MM.1S (cell line): ENCODE measurements at regions not wholly inside any gene's neighbourhood (a gene's known extent, or its start where the extent isn't known, plus 50 kb on each side); places are given as distances from the start of the nearest gene placed in this dataset.

Experiments
- DNase-seq: peaks from one replicate; pipeline ENCODE4 v3.0.0-alpha.2; 2015
- H2AFZ ChIP-seq: fragments of 300-600 bp; sonication (generic); 2 replicates; pipeline ENCODE4 v1.6.0; 2016; ENCODE audit warnings: antibody characterized with exemption, low read length
- H3F3A ChIP-seq: fragments of 300-600 bp; sonication (generic); 2 replicates; pipeline ENCODE4 v1.6.1; 2016; ENCODE audit warnings: mild to moderate bottlenecking, antibody characterized with exemption, low read length, moderate library complexity, mixed read lengths; ENCODE audit not compliant: insufficient read depth
- H3K27ac ChIP-seq: fragments of 300-600 bp; sonication (generic); 2 replicates; pipeline ENCODE4 v1.5.1; 2016; ENCODE audit warnings: mild to moderate bottlenecking, low read length
- H3K27me3 ChIP-seq: fragments of 300-600 bp; sonication (generic); replicated peaks from 2 replicates; pipeline ENCODE4 v1.6.0; 2016; ENCODE audit warnings: low read length; ENCODE audit not compliant: insufficient read depth
- H3K36me3 ChIP-seq: fragments of 300-600 bp; sonication (generic); replicated peaks from 2 replicates; pipeline ENCODE4 v1.6.1; 2016; ENCODE audit warnings: mild to moderate bottlenecking, low read length, mixed read lengths; ENCODE audit not compliant: insufficient read depth
- H3K4me1 ChIP-seq: fragments of 300-600 bp; sonication (generic); 2 replicates; pipeline ENCODE4 v1.6.1; 2016; ENCODE audit warnings: low read length, mixed read lengths
- H3K4me2 ChIP-seq: fragments of 300-600 bp; sonication (generic); 2 replicates; pipeline ENCODE4 v1.6.0; 2016; ENCODE audit warnings: low read depth, low read length
- H3K4me3 ChIP-seq: fragments of 300-600 bp; sonication (generic); 2 replicates; pipeline ENCODE4 v1.5.1; 2016; ENCODE audit warnings: low read length, mixed read lengths
- H3K79me2 ChIP-seq: fragments of 300-600 bp; sonication (generic); 2 replicates; pipeline ENCODE4 v1.6.1; 2016; ENCODE audit warnings: mixed run types, low read length, mixed read lengths
- H3K9ac ChIP-seq: fragments of 300-600 bp; sonication (generic); 2 replicates; pipeline ENCODE4 v1.6.1; 2016; ENCODE audit warnings: low read length, mixed read lengths
- H3K9me2 ChIP-seq: fragments of 300-600 bp; sonication (generic); replicated peaks from 2 replicates; pipeline ENCODE4 v1.6.1; 2016; ENCODE audit warnings: mild to moderate bottlenecking, low read length, mixed read lengths; ENCODE audit not compliant: insufficient read depth
- H3K9me3 ChIP-seq: fragments of 300-600 bp; sonication (generic); replicated peaks from 2 replicates; pipeline ENCODE4 v1.6.1; 2016; ENCODE audit warnings: mild to moderate bottlenecking, low read length, mixed read lengths; ENCODE audit not compliant: insufficient read depth
- H4K20me1 ChIP-seq: fragments of 300-600 bp; sonication (generic); 2 replicates; pipeline ENCODE4 v1.6.1; 2016; ENCODE audit warnings: mild to moderate bottlenecking, low read length, moderate library complexity, mixed read lengths; ENCODE audit not compliant: insufficient read depth
- EZH2 ChIP-seq: fragments of 300-600 bp; sonication (generic); optimal IDR thresholded peaks from 2 replicates; pipeline ENCODE3; 2017; ENCODE audit warnings: low read depth, mild to moderate bottlenecking, antibody characterized with exemption, low read length, mixed read lengths
- EZH2phosphoT487 ChIP-seq: fragments of 300-600 bp; sonication (generic); IDR thresholded peaks from 2 replicates; pipeline ENCODE4 v1.6.1; 2018; ENCODE audit warnings: antibody characterized with exemption, low read length
- TF ChIP-seq, protein P1 (sequence below): fragments of 300-600 bp; sonication (generic); IDR thresholded peaks from 2 replicates; pipeline ENCODE4 v1.5.1; 2016; ENCODE audit warnings: antibody characterized with exemption, low read length, mixed read lengths

DNA sequence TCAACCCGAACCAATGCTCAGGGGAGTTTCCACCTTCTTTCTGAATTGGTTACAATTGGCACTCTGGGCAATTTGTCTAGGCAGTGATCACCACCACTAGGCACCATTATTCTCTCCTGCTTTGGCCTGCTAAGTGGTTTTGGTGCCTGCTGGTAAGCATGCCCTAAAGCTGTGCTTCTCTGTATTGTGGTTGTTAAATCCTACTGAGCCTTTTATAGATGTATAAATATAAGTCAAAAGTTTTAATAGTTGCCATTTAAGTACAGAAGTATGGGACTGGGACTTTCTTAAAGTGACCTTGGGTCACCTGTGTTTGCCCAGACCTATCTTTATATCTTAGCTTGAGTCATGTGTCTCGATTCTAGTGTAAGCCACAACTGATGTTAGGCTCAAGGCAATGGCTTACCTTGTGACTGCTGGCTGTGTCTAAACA, 475.9 kb downstream of the SLC16A7 start:
- Histone ChIP-seq H3K9me3 (no peaks in the 10 kb centered on the region), H3K79me2 (no peaks in the 10 kb centered on the region), H3K9ac (no peak overlapping the region), H2AFZ (peak overlapping the region; percentile 43), H3K4me2 (no peak overlapping the region; the same call in 1 of the 2 replicates), H4K20me1 (no peaks in the 10 kb centered on the region), H3K36me3 (no peaks in the 10 kb centered on the region), H3K27me3 (no peaks in the 10 kb centered on the region), H3K9me2 (no peaks in the 10 kb centered on the region), H3F3A (peaks cover 9% of the 10 kb centered on the region; the same call in 1 of the 2 replicates), H3K27ac (peak overlapping the region; percentile 60), H3K4me3 (no peak overlapping the region), H3K4me1 (peaks cover 32% of the 10 kb centered on the region)
- TF ChIP-seq, protein P1, sequence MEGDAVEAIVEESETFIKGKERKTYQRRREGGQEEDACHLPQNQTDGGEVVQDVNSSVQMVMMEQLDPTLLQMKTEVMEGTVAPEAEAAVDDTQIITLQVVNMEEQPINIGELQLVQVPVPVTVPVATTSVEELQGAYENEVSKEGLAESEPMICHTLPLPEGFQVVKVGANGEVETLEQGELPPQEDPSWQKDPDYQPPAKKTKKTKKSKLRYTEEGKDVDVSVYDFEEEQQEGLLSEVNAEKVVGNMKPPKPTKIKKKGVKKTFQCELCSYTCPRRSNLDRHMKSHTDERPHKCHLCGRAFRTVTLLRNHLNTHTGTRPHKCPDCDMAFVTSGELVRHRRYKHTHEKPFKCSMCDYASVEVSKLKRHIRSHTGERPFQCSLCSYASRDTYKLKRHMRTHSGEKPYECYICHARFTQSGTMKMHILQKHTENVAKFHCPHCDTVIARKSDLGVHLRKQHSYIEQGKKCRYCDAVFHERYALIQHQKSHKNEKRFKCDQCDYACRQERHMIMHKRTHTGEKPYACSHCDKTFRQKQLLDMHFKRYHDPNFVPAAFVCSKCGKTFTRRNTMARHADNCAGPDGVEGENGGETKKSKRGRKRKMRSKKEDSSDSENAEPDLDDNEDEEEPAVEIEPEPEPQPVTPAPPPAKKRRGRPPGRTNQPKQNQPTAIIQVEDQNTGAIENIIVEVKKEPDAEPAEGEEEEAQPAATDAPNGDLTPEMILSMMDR = no peak
- no peak for TF ChIP-seq EZH2phosphoT487
- TF ChIP-seq EZH2 = no peak
- DNase-seq = peak; percentile 32

- Histone ChIP-seq H3F3A (peaks cover 9% of the 10 kb centered on the region; the same call in 1 of the 2 replicates), H3K27me3 (no peaks in the 10 kb centered on the region), H3K36me3 (no peaks in the 10 kb centered on the region), H3K4me2 (no peak overlapping the region), H3K9me2 (no peaks in the 10 kb centered on the region), H3K4me3 (no peak overlapping the region), H3K4me1 (peaks cover 32% of the 10 kb centered on the region), H3K9ac (no peak overlapping the region), H4K20me1 (no peaks in the 10 kb centered on the region), H3K27ac (no peak overlapping the region), H2AFZ (no peak overlapping the region), H3K79me2 (no peaks in the 10 kb centered on the region), H3K9me3 (no peaks in the 10 kb centered on the region)
- TF ChIP-seq EZH2phosphoT487 = no peak
- TF ChIP-seq EZH2 = no peak
- no peak for DNase-seq
Measured at GRCh38 chr12:60072911-60073310, 477.1 kb downstream of the SLC16A7 start.

- Histone ChIP-seq H3K27ac (no peak overlapping the region), H3K36me3 (no peaks in the 10 kb centered on the region), H3K4me1 (peaks cover 28% of the 10 kb centered on the region), H4K20me1 (no peaks in the 10 kb centered on the region), H3F3A (peaks cover 9% of the 10 kb centered on the region; the same call in 1 of the 2 replicates), H3K9me3 (no peaks in the 10 kb centered on the region), H3K9me2 (no peaks in the 10 kb centered on the region), H3K4me3 (no peak overlapping the region), H3K4me2 (no peak overlapping the region), H3K27me3 (no peaks in the 10 kb centered on the region), H2AFZ (no peak overlapping the region), H3K9ac (no peak overlapping the region), H3K79me2 (no peaks in the 10 kb centered on the region)
- TF ChIP-seq, protein P1 = no peak
- no peak for TF ChIP-seq EZH2phosphoT487
- no peak for TF ChIP-seq EZH2
- DNase-seq = no peak
Measured at GRCh38 chr12:60075091-60075490, 479.3 kb downstream of the SLC16A7 start.

DNA sequence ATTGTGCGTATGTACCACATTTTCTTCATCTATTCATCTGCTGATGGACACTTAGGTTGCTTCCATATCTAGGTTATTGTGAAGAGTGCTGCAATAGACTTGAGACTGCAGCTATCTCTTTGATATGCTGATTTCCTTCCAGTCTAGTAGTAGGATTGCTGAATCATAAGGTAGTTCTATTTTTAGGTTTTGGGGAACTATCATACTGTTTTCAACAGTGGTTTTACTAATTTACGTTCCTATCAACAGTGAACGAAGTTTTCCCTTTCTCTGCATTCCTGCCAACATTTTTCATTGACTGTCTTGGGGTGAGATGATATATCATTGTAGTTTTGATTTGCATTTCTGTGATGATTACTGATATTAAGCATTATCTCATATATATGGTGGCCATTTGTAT, 482.2 kb downstream of the SLC16A7 start:
- H3K9ac ChIP-seq = no peak overlapping the region
- no peaks in the 10 kb centered on the region for H3K27me3 ChIP-seq
- H3K36me3 ChIP-seq = no peaks in the 10 kb centered on the region
- H2AFZ ChIP-seq = peak overlapping the region; percentile 9; the same call in 1 of the 2 replicates
- no peaks in the 10 kb centered on the region for H3F3A ChIP-seq
- H3K9me2 ChIP-seq = no peaks in the 10 kb centered on the region
- no peaks in the 10 kb centered on the region for H4K20me1 ChIP-seq
- peaks cover 2% of the 10 kb centered on the region; the same call in 1 of the 2 replicates for H3K4me1 ChIP-seq
- no peak for DNase-seq
- TF ChIP-seq EZH2phosphoT487 (no peak), EZH2 (no peak)
- TF ChIP-seq, protein P1 = no peak
- no peaks in the 10 kb centered on the region for H3K79me2 ChIP-seq
- no peaks in the 10 kb centered on the region for H3K9me3 ChIP-seq
- no peak overlapping the region for H3K27ac ChIP-seq
- no peak overlapping the region for H3K4me2 ChIP-seq
- H3K4me3 ChIP-seq = no peak overlapping the region
